ENCODE measurements at regions not wholly inside any gene's neighbourhood (a gene's known extent, or its start where the extent isn't known, plus 50 kb on each side); places are given as distances from the start of the nearest gene placed in this dataset.

- no peak for TF ChIP-seq ZNF362 (tag by site-specific recombination; IDR thresholded peaks at IDR 0.05)
- no peak for TF ChIP-seq ZSCAN30 (tag by site-specific recombination; IDR thresholded peaks at IDR 0.05)
- TF ChIP-seq MYNN (tag by site-specific recombination; IDR thresholded peaks at IDR 0.05; ENCODE audit: borderline replicate concordance), result no peak
- no peak for TF ChIP-seq SALL2 (tag by site-specific recombination; IDR thresholded peaks at IDR 0.05; ENCODE audit: borderline replicate concordance)
Observed at GRCh38 chr9:27985714-27986113, 412.4 kb upstream of the C9orf72 start (continued).

GRCh38 chr9:27990524-27990923, 417.2 kb upstream of the C9orf72 start:
- Histone ChIP-seq H3K27ac (ENCODE audit: extremely low read depth, low read depth, low read length) (no peak overlapping the region), H3K9me3 (ENCODE audit: control insufficient read depth, insufficient read depth, low read depth, low read length) (no peaks in the 10 kb centered on the region), H3K4me1 (ENCODE audit: control insufficient read depth, insufficient read depth, low read length) (no peaks in the 10 kb centered on the region), H3K36me3 (ENCODE audit: control insufficient read depth in 2 of 2, insufficient read depth in 1 of 2, low read length in 2 of 2) (no peaks in the 10 kb centered on the region), H3K4me3 (ENCODE audit: low read depth, low read length) (no peak overlapping the region)
- ChIA-PET CTCF (no interaction called here), POLR2A (no interaction called here)
- no peak for TF ChIP-seq KLF8 (tag by site-specific recombination; IDR thresholded peaks at IDR 0.05)
- no peak for TF ChIP-seq ZNF335 (tag by site-specific recombination; conservative IDR thresholded peaks at IDR 0.05)

GRCh38 chr9:27991221-27991620, 417.9 kb upstream of the C9orf72 start:
- Histone ChIP-seq H3K9me3 (ENCODE audit: control insufficient read depth, insufficient read depth, low read depth, low read length) (no peaks in the 10 kb centered on the region), H3K27ac (ENCODE audit: extremely low read depth, low read depth, low read length) (no peak overlapping the region), H3K4me3 (ENCODE audit: low read depth, low read length) (no peak overlapping the region), H3K4me1 (ENCODE audit: control insufficient read depth, insufficient read depth, low read length) (no peaks in the 10 kb centered on the region), H3K36me3 (ENCODE audit: control insufficient read depth in 2 of 2, insufficient read depth in 1 of 2, low read length in 2 of 2) (no peaks in the 10 kb centered on the region)
- ChIA-PET CTCF (interaction anchor here (0.6 to 0.8 kb wide), 3 partner anchors 47 to 248 kb away, joined by 3 read pairs; no protein-coding TSS in a partner anchor), POLR2A (no interaction called here)
- TF ChIP-seq YY1 (tag by site-specific recombination; IDR thresholded peaks at IDR 0.05), result no peak
- TF ChIP-seq ZNF518A (tag by site-specific recombination; conservative IDR thresholded peaks at IDR 0.05; ENCODE audit: low read depth), result no peak
- no peak for TF ChIP-seq EGR2 (tag by site-specific recombination; IDR thresholded peaks at IDR 0.05; ENCODE audit: low read depth)
- no peak for TF ChIP-seq KLF1 (tag by site-specific recombination; IDR thresholded peaks at IDR 0.05)

GRCh38 chr9:28001096-28001495, 427.8 kb upstream of the C9orf72 start:
- no peak for TF ChIP-seq RBAK (tag by site-specific recombination; IDR thresholded peaks at IDR 0.05)
- TF ChIP-seq REST (tag by site-specific recombination; IDR thresholded peaks at IDR 0.05), result no peak
- no peak for TF ChIP-seq ZNF133 (tag by site-specific recombination; IDR thresholded peaks at IDR 0.05)
- TF ChIP-seq ZNF112 (tag by site-specific recombination; IDR thresholded peaks at IDR 0.05), result no peak
- TF ChIP-seq YY2 (tag by site-specific recombination; IDR thresholded peaks at IDR 0.05), result no peak
- TF ChIP-seq BCL11A (tag by site-specific recombination; IDR thresholded peaks at IDR 0.05; ENCODE audit: low read depth), result no peak
- TF ChIP-seq OSR2 (tag by site-specific recombination; IDR thresholded peaks at IDR 0.05), result no peak
- TF ChIP-seq ZNF433 (tag by site-specific recombination; IDR thresholded peaks at IDR 0.05; ENCODE audit: low read depth), result no peak
- no peak for TF ChIP-seq ZIC2 (tag by site-specific recombination; IDR thresholded peaks at IDR 0.05)
- TF ChIP-seq ZNF701 (tag by site-specific recombination; IDR thresholded peaks at IDR 0.05), result no peak
- TF ChIP-seq ZNF394 (tag by site-specific recombination; IDR thresholded peaks at IDR 0.05; ENCODE audit: borderline replicate concordance), result no peak
- no peak for TF ChIP-seq ZNF132 (tag by site-specific recombination; IDR thresholded peaks at IDR 0.05; ENCODE audit: borderline replicate concordance)
- ChIA-PET CTCF (no interaction called here), POLR2A (no interaction called here)

More at GRCh38 chr9:28001096-28001495, 427.8 kb upstream of the C9orf72 start:
- Histone ChIP-seq H3K4me1 (ENCODE audit: control insufficient read depth, insufficient read depth, low read length) (no peaks in the 10 kb centered on the region), H3K27ac (ENCODE audit: extremely low read depth, low read depth, low read length) (no peak overlapping the region), H3K4me3 (ENCODE audit: low read depth, low read length) (no peak overlapping the region), H3K36me3 (ENCODE audit: control insufficient read depth in 2 of 2, insufficient read depth in 1 of 2, low read length in 2 of 2) (no peaks in the 10 kb centered on the region), H3K9me3 (ENCODE audit: control insufficient read depth, insufficient read depth, low read depth, low read length) (no peaks in the 10 kb centered on the region)

All from HEK293 (cell line).